ENCODE measurements at regions not wholly inside any gene's neighbourhood (a gene's known extent, or its start where the extent isn't known, plus 50 kb on each side); places are given as distances from the start of the nearest gene placed in this dataset.

GRCh38 chr11:134471087-134471715 lies 59.2 kb upstream of the B3GAT1 start:
- Mint-ChIP-seq H3K27me3 (peaks cover 19% of the 10 kb centered on the region), H3K36me3 (ENCODE audit: low read depth) (no peaks in the 10 kb centered on the region), H3K4me1 (no peaks in the 10 kb centered on the region), H3K9me3 (no peaks in the 10 kb centered on the region), H3K4me3 (no peak overlapping the region), H3K27ac (no peak overlapping the region)
- DNase-seq (no peak), ATAC-seq (no peak)

GRCh38 chr11:134470238-134470637 lies 58.2 kb upstream of the B3GAT1 start:
- Mint-ChIP-seq H3K4me3 (no peak overlapping the region), H3K4me1 (no peaks in the 10 kb centered on the region), H3K9me3 (no peaks in the 10 kb centered on the region), H3K36me3 (ENCODE audit: low read depth) (no peaks in the 10 kb centered on the region), H3K27ac (no peak overlapping the region), H3K27me3 (peaks cover 24% of the 10 kb centered on the region)
- ATAC-seq (no peak), DNase-seq (no peak)

- H3K36me3 Mint-ChIP-seq (ENCODE audit: low read depth) = no peaks in the 10 kb centered on the region
- H3K4me3 Mint-ChIP-seq = no peak overlapping the region
- H3K4me1 Mint-ChIP-seq = no peaks in the 10 kb centered on the region
- ATAC-seq (no peak), DNase-seq (no peak)
- no peak overlapping the region for H3K27ac Mint-ChIP-seq
- no peaks in the 10 kb centered on the region for H3K9me3 Mint-ChIP-seq
- H3K27me3 Mint-ChIP-seq = peaks cover 27% of the 10 kb centered on the region
Measured at GRCh38 chr11:134469627-134470026, 57.6 kb upstream of the B3GAT1 start.

- H3K4me3 Mint-ChIP-seq = no peak overlapping the region
- H3K9me3 Mint-ChIP-seq = no peaks in the 10 kb centered on the region
- no peaks in the 10 kb centered on the region for H3K4me1 Mint-ChIP-seq
- H3K27ac Mint-ChIP-seq = no peak overlapping the region
- no peak for ATAC-seq
- no peaks in the 10 kb centered on the region for H3K36me3 Mint-ChIP-seq (ENCODE audit: low read depth)
- peaks cover 32% of the 10 kb centered on the region for H3K27me3 Mint-ChIP-seq
- no peak for DNase-seq
Measured at GRCh38 chr11:134468796-134469195, 56.8 kb upstream of the B3GAT1 start.

DNA sequence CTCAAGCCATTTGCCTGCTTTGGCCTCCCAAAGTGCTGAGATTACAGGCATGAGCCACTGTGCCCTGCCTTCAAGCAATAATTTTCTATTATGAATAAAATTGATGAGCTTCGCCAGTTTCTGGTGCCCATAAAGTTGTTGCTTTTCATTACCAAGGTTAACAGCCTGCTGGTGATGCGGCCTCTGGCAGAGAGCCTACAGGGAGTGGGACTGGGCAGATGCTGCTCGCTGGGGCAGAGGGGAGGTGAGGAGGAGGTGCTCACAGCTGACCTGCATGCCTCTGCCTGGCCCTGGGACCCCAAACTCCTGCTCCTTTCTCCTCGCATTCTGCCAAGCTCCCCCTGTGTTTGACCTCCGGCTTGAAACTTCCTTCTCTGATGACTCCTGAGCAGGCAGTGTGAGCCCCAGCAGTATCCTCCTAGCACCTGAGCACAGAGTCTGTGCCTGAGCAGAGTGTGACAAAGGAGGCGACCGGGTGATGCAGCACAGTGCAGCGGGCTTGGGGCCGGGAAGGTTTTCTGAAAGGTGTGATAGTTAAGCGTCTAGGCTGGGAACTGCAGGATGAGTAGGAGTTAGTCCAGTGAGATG lies 56.1 kb upstream of the B3GAT1 start:
- Mint-ChIP-seq H3K27ac (no peak overlapping the region), H3K36me3 (ENCODE audit: low read depth) (no peaks in the 10 kb centered on the region), H3K4me3 (no peak overlapping the region), H3K4me1 (no peaks in the 10 kb centered on the region), H3K27me3 (peaks cover 31% of the 10 kb centered on the region), H3K9me3 (no peaks in the 10 kb centered on the region)
- ATAC-seq = no peak
- no peak for DNase-seq

GRCh38 chr11:134466610-134467567 lies 54.8 kb upstream of the B3GAT1 start:
- no peaks in the 10 kb centered on the region for H3K36me3 Mint-ChIP-seq (ENCODE audit: low read depth)
- peaks cover 32% of the 10 kb centered on the region for H3K27me3 Mint-ChIP-seq
- H3K9me3 Mint-ChIP-seq = no peaks in the 10 kb centered on the region
- DNase-seq (no peak), ATAC-seq (no peak)
- H3K4me1 Mint-ChIP-seq = no peaks in the 10 kb centered on the region
- no peak overlapping the region for H3K27ac Mint-ChIP-seq
- no peak overlapping the region for H3K4me3 Mint-ChIP-seq

GRCh38 chr11:134466156-134466555 lies 54.1 kb upstream of the B3GAT1 start:
- H3K4me3 Mint-ChIP-seq = no peak overlapping the region
- ATAC-seq (no peak), DNase-seq (no peak)
- no peaks in the 10 kb centered on the region for H3K4me1 Mint-ChIP-seq
- H3K9me3 Mint-ChIP-seq = no peaks in the 10 kb centered on the region
- H3K27ac Mint-ChIP-seq = no peak overlapping the region
- no peaks in the 10 kb centered on the region for H3K36me3 Mint-ChIP-seq (ENCODE audit: low read depth)
- H3K27me3 Mint-ChIP-seq = peaks cover 32% of the 10 kb centered on the region

DNA sequence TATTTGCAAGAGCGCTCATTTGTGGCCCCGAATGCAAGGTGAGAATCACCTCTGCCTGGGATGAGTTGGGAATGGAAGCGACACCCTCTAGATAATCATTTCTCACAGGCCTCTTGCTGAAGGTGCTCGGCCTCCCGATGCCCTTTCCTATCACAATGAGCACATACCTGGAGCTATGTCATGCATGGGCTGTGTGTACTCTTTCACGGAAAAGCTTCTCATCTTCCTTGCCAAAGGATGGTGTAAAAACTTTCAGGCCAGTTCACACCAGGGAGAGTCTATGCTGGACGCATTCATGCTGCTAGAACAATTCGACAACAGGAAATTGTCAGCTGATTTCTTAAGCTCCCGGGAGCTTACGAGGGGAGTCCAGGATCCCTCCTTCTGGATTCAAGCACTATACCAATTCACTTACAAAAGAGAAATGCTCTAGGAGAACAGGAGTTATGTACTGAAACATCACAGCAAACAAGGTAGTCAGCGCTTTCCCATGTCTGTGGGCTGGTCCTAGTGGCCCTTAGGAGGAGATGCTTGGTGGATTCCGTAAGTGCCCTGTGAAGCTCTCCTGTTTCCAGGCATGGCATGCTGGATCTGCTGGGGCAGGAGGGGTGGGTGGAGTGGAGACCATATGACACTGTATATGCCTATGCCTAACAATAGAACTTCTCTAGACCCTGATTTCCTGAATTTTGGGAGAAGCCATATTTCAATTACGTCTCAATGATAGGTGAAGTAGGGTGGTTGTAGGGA lies 53.1 kb upstream of the B3GAT1 start:
- DNase-seq = no peak
- Mint-ChIP-seq H3K27ac (no peak overlapping the region), H3K36me3 (ENCODE audit: low read depth) (no peaks in the 10 kb centered on the region), H3K9me3 (no peaks in the 10 kb centered on the region), H3K4me1 (no peaks in the 10 kb centered on the region), H3K27me3 (peaks cover 34% of the 10 kb centered on the region), H3K4me3 (no peak overlapping the region)
- no peak for ATAC-seq

GRCh38 chr11:134464196-134464595 lies 52.2 kb upstream of the B3GAT1 start:
- Mint-ChIP-seq H3K9me3 (no peaks in the 10 kb centered on the region), H3K27me3 (peaks cover 31% of the 10 kb centered on the region), H3K4me3 (no peak overlapping the region), H3K4me1 (no peaks in the 10 kb centered on the region), H3K27ac (no peak overlapping the region), H3K36me3 (ENCODE audit: low read depth) (no peaks in the 10 kb centered on the region)
- DNase-seq = no peak
- no peak for ATAC-seq

- no peak overlapping the region for H3K27ac Mint-ChIP-seq
- H3K9me3 Mint-ChIP-seq = peaks cover 3% of the 10 kb centered on the region
- no peak overlapping the region for H3K4me3 Mint-ChIP-seq
- peaks cover 31% of the 10 kb centered on the region for H3K27me3 Mint-ChIP-seq
- H3K36me3 Mint-ChIP-seq (ENCODE audit: low read depth) = no peaks in the 10 kb centered on the region
- H3K4me1 Mint-ChIP-seq = no peaks in the 10 kb centered on the region
- DNase-seq (no peak), ATAC-seq (no peak)
Measured at GRCh38 chr11:134463716-134464115, 51.7 kb upstream of the B3GAT1 start.

All from activated naive CD8-positive, alpha-beta T cell treated with anti-CD3 and anti-CD28 coated beads, Interleukin-2, amount 50 U/mL, for 24 hours (primary cell).